ENCODE measurements at regions not wholly inside any gene's neighbourhood (a gene's known extent, or its start where the extent isn't known, plus 50 kb on each side); places are given as distances from the start of the nearest gene placed in this dataset.

GRCh38 chr18:11553098-11553940, 56.1 kb upstream of the SLC35G4 start:
- no peaks in the 10 kb centered on the region for H3K36me3 ChIP-seq (ENCODE audit: control insufficient read depth in 5 of 5, insufficient read depth in 5 of 5, low read length in 5 of 5)
- H3K9me3 ChIP-seq (ENCODE audit: control insufficient read depth in 5 of 5, low read length in 5 of 5): no peaks in the 10 kb centered on the region
- peaks cover 0 to 5% (median 0%) of the 10 kb centered on the region in 5 donors for H3K4me1 ChIP-seq (ENCODE audit: control insufficient read depth in 5 of 5, insufficient read depth in 5 of 5, low read length in 5 of 5)
- H3K27me3 ChIP-seq (ENCODE audit: control insufficient read depth in 5 of 5, insufficient read depth in 4 of 5, low read length in 5 of 5): peaks cover 0 to 3% (median 0%) of the 10 kb centered on the region in 5 donors
- no peak overlapping the region for H3K9ac ChIP-seq (ENCODE audit: low read length in 5 of 5)
- H3K4me3 ChIP-seq (ENCODE audit: low read depth in 1 of 5, low read length in 5 of 5): no peak overlapping the region
- H3K27ac ChIP-seq (ENCODE audit: low read depth, low read length): no peak overlapping the region

GRCh38 chr18:11548916-11549551, 60.4 kb upstream of the SLC35G4 start:
- Histone ChIP-seq H3K4me1 (ENCODE audit: control insufficient read depth in 5 of 5, insufficient read depth in 5 of 5, low read length in 5 of 5) (peaks cover 0 to 9% (median 0%) of the 10 kb centered on the region in 5 donors), H3K27me3 (ENCODE audit: control insufficient read depth in 5 of 5, insufficient read depth in 4 of 5, low read length in 5 of 5) (peaks cover 0 to 3% (median 0%) of the 10 kb centered on the region in 5 donors), H3K27ac (ENCODE audit: low read depth, low read length) (no peak overlapping the region), H3K9ac (ENCODE audit: low read length in 5 of 5) (no peak overlapping the region), H3K36me3 (ENCODE audit: control insufficient read depth in 5 of 5, insufficient read depth in 5 of 5, low read length in 5 of 5) (no peaks in the 10 kb centered on the region), H3K4me3 (ENCODE audit: low read depth in 1 of 5, low read length in 5 of 5) (no peak overlapping the region), H3K9me3 (ENCODE audit: control insufficient read depth in 5 of 5, low read length in 5 of 5) (peaks cover 6 to 15% (median 10%) of the 10 kb centered on the region in 5 donors)

- Histone ChIP-seq H3K9me3 (ENCODE audit: control insufficient read depth in 5 of 5, low read length in 5 of 5) (peaks cover 8 to 18% (median 16%) of the 10 kb centered on the region in 5 donors), H3K36me3 (ENCODE audit: control insufficient read depth in 5 of 5, insufficient read depth in 5 of 5, low read length in 5 of 5) (no peaks in the 10 kb centered on the region), H3K4me3 (ENCODE audit: low read depth in 1 of 5, low read length in 5 of 5) (no peak overlapping the region), H3K27me3 (ENCODE audit: control insufficient read depth in 5 of 5, insufficient read depth in 4 of 5, low read length in 5 of 5) (peaks cover 0 to 3% (median 0%) of the 10 kb centered on the region in 5 donors), H3K9ac (ENCODE audit: low read length in 5 of 5) (no peak overlapping the region), H3K27ac (ENCODE audit: low read depth, low read length) (no peak overlapping the region), H3K4me1 (ENCODE audit: control insufficient read depth in 5 of 5, insufficient read depth in 5 of 5, low read length in 5 of 5) (peaks cover 0 to 9% (median 0%) of the 10 kb centered on the region in 5 donors)
Observed at GRCh38 chr18:11548396-11548795, 61.0 kb upstream of the SLC35G4 start.

GRCh38 chr18:11544060-11544633, 65.2 kb upstream of the SLC35G4 start:
- H3K27me3 ChIP-seq (ENCODE audit: control insufficient read depth in 5 of 5, insufficient read depth in 4 of 5, low read length in 5 of 5): no peaks in the 10 kb centered on the region
- peaks cover 8 to 18% (median 16%) of the 10 kb centered on the region in 5 donors for H3K9me3 ChIP-seq (ENCODE audit: control insufficient read depth in 5 of 5, low read length in 5 of 5)
- H3K4me1 ChIP-seq (ENCODE audit: control insufficient read depth in 5 of 5, insufficient read depth in 5 of 5, low read length in 5 of 5): peaks cover 0 to 9% (median 0%) of the 10 kb centered on the region in 5 donors
- no peak overlapping the region for H3K4me3 ChIP-seq (ENCODE audit: low read depth in 1 of 5, low read length in 5 of 5)
- H3K36me3 ChIP-seq (ENCODE audit: control insufficient read depth in 5 of 5, insufficient read depth in 5 of 5, low read length in 5 of 5): no peaks in the 10 kb centered on the region
- no peak overlapping the region for H3K27ac ChIP-seq (ENCODE audit: low read depth, low read length)
- no peak overlapping the region for H3K9ac ChIP-seq (ENCODE audit: low read length in 5 of 5)

- Histone ChIP-seq H3K4me3 (ENCODE audit: low read depth in 1 of 5, low read length in 5 of 5) (no peak overlapping the region), H3K4me1 (ENCODE audit: control insufficient read depth in 5 of 5, insufficient read depth in 5 of 5, low read length in 5 of 5) (no peaks in the 10 kb centered on the region), H3K27me3 (ENCODE audit: control insufficient read depth in 5 of 5, insufficient read depth in 4 of 5, low read length in 5 of 5) (no peaks in the 10 kb centered on the region), H3K9ac (ENCODE audit: low read length in 5 of 5) (no peak overlapping the region), H3K9me3 (ENCODE audit: control insufficient read depth in 5 of 5, low read length in 5 of 5) (peaks cover 8 to 18% (median 16%) of the 10 kb centered on the region in 5 donors), H3K27ac (ENCODE audit: low read depth, low read length) (no peak overlapping the region), H3K36me3 (ENCODE audit: control insufficient read depth in 5 of 5, insufficient read depth in 5 of 5, low read length in 5 of 5) (no peaks in the 10 kb centered on the region)
Observed at GRCh38 chr18:11541179-11541578, 68.2 kb upstream of the SLC35G4 start.

GRCh38 chr18:11533942-11534496, 75.4 kb upstream of the SLC35G4 start:
- Histone ChIP-seq H3K4me1 (ENCODE audit: control insufficient read depth in 5 of 5, insufficient read depth in 5 of 5, low read length in 5 of 5) (peaks cover 0 to 6% (median 0%) of the 10 kb centered on the region in 5 donors), H3K27me3 (ENCODE audit: control insufficient read depth in 5 of 5, insufficient read depth in 4 of 5, low read length in 5 of 5) (no peaks in the 10 kb centered on the region), H3K27ac (ENCODE audit: low read depth, low read length) (no peak overlapping the region), H3K4me3 (ENCODE audit: low read depth in 1 of 5, low read length in 5 of 5) (no peak overlapping the region), H3K9me3 (ENCODE audit: control insufficient read depth in 5 of 5, low read length in 5 of 5) (no peaks in the 10 kb centered on the region), H3K9ac (ENCODE audit: low read length in 5 of 5) (no peak overlapping the region), H3K36me3 (ENCODE audit: control insufficient read depth in 5 of 5, insufficient read depth in 5 of 5, low read length in 5 of 5) (no peaks in the 10 kb centered on the region)

- no peaks in the 10 kb centered on the region for H3K9me3 ChIP-seq (ENCODE audit: control insufficient read depth in 5 of 5, low read length in 5 of 5)
- H3K4me1 ChIP-seq (ENCODE audit: control insufficient read depth in 5 of 5, insufficient read depth in 5 of 5, low read length in 5 of 5): peaks cover 0 to 8% (median 0%) of the 10 kb centered on the region in 5 donors
- H3K4me3 ChIP-seq (ENCODE audit: low read depth in 1 of 5, low read length in 5 of 5): no peak overlapping the region
- H3K27ac ChIP-seq (ENCODE audit: low read depth, low read length): no peak overlapping the region
- no peak overlapping the region for H3K9ac ChIP-seq (ENCODE audit: low read length in 5 of 5)
- H3K36me3 ChIP-seq (ENCODE audit: control insufficient read depth in 5 of 5, insufficient read depth in 5 of 5, low read length in 5 of 5): no peaks in the 10 kb centered on the region
- no peaks in the 10 kb centered on the region for H3K27me3 ChIP-seq (ENCODE audit: control insufficient read depth in 5 of 5, insufficient read depth in 4 of 5, low read length in 5 of 5)
Observed at GRCh38 chr18:11533513-11533890, 75.9 kb upstream of the SLC35G4 start.

GRCh38 chr18:11532758-11533512, 76.5 kb upstream of the SLC35G4 start:
- Histone ChIP-seq H3K27ac (ENCODE audit: low read depth, low read length) (no peak overlapping the region), H3K9ac (ENCODE audit: low read length in 5 of 5) (no peak overlapping the region), H3K36me3 (ENCODE audit: control insufficient read depth in 5 of 5, insufficient read depth in 5 of 5, low read length in 5 of 5) (no peaks in the 10 kb centered on the region), H3K27me3 (ENCODE audit: control insufficient read depth in 5 of 5, insufficient read depth in 4 of 5, low read length in 5 of 5) (no peaks in the 10 kb centered on the region), H3K4me3 (ENCODE audit: low read depth in 1 of 5, low read length in 5 of 5) (no peak overlapping the region), H3K4me1 (ENCODE audit: control insufficient read depth in 5 of 5, insufficient read depth in 5 of 5, low read length in 5 of 5) (peaks cover 0 to 8% (median 0%) of the 10 kb centered on the region in 5 donors), H3K9me3 (ENCODE audit: control insufficient read depth in 5 of 5, low read length in 5 of 5) (no peaks in the 10 kb centered on the region)

- H3K36me3 ChIP-seq (ENCODE audit: control insufficient read depth in 5 of 5, insufficient read depth in 5 of 5, low read length in 5 of 5): no peaks in the 10 kb centered on the region
- H3K4me1 ChIP-seq (ENCODE audit: control insufficient read depth in 5 of 5, insufficient read depth in 5 of 5, low read length in 5 of 5): peaks cover 0 to 8% (median 0%) of the 10 kb centered on the region in 5 donors
- no peak overlapping the region for H3K27ac ChIP-seq (ENCODE audit: low read depth, low read length)
- H3K4me3 ChIP-seq (ENCODE audit: low read depth in 1 of 5, low read length in 5 of 5): no peak overlapping the region
- no peak overlapping the region for H3K9ac ChIP-seq (ENCODE audit: low read length in 5 of 5)
- H3K27me3 ChIP-seq (ENCODE audit: control insufficient read depth in 5 of 5, insufficient read depth in 4 of 5, low read length in 5 of 5): no peaks in the 10 kb centered on the region
- no peaks in the 10 kb centered on the region for H3K9me3 ChIP-seq (ENCODE audit: control insufficient read depth in 5 of 5, low read length in 5 of 5)
Observed at GRCh38 chr18:11529081-11529480, 80.3 kb upstream of the SLC35G4 start.

Data from subcutaneous abdominal adipose tissue (tissue), 5 donors.